GM19463 (cell line): ENCODE measurements at regions not wholly inside any gene's neighbourhood (a gene's known extent, or its start where the extent isn't known, plus 50 kb on each side); places are given as distances from the start of the nearest gene placed in this dataset.

ENCODE experiments used
- ATAC-seq: cut with Tn5 transposase; IDR thresholded peaks from one replicate; pipeline ENCODE4 v1.9.1; 2021; ENCODE audit warnings: mild to moderate bottlenecking, moderate library complexity; ENCODE audit not compliant: unreplicated experiment

DNA sequence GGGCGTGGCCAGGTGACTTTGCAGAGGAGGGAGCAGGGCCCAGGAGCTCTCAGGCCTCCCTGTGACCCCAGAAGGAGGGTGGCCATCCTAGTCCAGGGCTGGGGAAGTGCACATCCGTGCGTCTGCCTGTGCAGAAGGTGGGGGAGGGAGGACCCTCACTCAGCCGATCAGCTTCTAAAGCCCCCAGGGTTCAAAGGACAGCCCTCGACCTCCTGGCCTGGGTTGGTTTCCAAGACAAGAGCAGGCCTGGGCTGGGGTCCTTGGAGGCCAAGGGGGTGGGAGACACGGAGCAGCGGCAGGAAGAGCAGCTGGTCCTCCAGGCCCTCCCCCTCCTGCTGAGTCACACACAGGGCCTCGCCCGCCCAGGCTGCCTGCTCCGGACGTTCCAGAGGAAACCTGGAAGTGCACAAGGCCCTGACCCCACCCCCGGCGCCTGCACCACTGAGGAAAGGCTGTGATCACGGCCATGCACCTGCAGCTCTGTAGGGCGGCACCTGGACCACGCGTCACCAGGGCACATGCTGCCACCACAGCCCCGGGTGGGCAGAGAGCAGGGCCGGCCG is 67.1 kb upstream of the ZNF469 start:
- no peak for ATAC-seq

DNA sequence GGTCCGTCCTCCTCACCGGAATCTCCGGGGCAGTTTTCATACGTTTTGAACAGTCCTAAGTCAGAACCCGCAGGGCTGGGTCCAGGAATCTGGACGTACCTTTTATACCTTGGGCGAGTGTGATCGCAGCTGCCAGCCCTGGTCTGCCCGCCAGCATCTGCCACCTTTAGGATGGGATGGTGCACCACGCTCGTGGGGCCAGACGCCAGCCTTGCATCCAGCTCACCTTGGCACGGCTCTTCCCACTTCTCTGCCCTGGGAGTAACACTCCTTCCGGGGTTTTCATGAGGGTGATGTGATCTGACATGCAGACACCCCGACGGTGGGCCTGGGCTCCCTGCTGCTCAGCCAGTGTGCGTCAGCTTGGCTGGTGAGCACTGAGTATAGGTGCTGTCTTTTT is 66.6 kb upstream of the ZNF469 start:
- ATAC-seq, result no peak

DNA sequence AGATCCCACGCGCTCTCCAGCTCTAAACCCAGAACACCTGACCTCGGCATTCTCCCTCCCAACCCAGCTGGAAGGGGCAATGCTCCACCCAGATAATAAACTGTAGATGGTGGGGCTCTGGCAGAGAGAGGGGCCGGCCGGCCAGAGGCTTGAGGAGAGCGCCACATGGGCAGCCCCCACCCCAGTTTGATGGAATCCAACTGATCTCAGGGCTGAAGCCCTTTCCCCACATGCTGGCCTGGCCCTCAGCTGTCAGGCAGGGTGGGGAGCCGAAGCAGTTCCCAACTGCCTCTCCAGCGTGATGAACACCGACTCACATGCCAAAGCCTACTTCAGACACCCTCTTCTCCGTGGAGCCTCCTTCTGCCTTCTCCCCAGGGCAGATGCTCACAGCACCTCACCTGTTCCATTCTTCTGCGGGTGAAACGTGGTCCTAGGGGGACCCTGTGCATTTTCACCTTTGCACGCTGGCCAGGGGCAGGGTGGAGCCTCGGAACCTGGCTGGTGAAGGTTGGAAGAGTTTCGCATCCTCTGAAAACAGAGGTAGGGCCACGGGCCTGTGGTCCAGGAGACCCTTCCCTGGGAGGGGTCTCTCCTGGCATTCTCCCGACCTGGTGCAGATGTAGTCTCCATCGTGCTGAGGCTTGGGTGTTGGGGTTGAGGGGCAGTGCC is 65.7 kb upstream of the ZNF469 start:
- ATAC-seq, result no peak

DNA sequence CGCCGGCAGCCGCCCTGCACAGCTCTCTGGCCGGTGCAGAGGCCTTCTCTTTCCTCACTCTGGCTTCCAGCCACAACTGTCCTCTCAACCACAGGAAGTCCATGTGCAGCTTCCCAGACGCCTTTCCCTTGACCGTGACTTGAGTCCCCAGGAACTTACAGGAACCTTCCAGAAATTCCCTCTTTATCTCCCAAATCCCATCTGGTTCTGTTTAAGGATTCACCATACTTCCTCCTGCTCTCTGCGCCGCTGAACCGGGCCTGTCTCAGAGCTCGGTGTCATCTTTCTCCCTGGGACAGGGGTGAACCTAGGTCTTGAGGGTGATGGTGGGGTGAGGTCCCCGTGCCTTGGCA is 65.2 kb upstream of the ZNF469 start:
- ATAC-seq, result no peak

DNA sequence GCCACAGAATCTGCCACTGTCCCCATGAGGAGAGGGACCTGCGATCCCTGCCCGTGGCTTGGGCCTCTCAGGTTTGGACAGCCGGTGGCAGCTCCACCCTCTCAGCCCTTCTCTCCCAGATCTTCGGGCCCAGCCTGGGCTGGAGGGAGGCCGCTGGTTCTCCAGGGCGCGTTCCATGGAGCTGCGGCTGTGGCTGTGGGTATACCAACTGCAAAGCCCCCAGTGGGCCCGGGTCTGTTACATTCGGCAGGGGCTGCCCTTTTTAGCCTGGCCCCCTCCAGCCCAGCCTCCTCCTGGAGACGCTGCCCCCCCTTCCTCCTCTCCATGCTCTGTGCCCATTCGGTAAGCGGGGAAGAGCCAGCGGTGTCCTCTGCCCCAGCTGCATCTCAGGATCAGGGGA is 64.7 kb upstream of the ZNF469 start:
- ATAC-seq, result no peak

DNA sequence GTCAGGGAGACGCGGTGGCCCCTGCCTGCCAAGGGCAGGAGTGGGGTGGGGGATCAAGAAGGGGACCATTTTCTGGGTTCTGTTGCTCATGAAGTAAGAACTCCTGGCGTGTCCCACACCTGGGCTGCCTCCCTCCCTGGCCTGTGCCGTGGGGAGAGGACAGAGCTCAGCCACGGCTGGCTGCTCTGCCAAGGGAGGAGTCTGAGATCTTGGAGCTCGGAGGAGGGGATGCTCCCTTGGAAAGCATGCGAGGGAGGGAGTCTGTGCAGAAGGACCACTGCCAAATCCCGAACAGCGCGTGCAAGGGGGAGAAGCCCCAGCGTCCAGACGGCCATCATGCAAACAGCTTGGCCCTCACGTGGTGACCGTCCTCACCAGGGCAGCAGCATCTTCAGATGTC is 64.2 kb upstream of the ZNF469 start:
- no peak for ATAC-seq

DNA sequence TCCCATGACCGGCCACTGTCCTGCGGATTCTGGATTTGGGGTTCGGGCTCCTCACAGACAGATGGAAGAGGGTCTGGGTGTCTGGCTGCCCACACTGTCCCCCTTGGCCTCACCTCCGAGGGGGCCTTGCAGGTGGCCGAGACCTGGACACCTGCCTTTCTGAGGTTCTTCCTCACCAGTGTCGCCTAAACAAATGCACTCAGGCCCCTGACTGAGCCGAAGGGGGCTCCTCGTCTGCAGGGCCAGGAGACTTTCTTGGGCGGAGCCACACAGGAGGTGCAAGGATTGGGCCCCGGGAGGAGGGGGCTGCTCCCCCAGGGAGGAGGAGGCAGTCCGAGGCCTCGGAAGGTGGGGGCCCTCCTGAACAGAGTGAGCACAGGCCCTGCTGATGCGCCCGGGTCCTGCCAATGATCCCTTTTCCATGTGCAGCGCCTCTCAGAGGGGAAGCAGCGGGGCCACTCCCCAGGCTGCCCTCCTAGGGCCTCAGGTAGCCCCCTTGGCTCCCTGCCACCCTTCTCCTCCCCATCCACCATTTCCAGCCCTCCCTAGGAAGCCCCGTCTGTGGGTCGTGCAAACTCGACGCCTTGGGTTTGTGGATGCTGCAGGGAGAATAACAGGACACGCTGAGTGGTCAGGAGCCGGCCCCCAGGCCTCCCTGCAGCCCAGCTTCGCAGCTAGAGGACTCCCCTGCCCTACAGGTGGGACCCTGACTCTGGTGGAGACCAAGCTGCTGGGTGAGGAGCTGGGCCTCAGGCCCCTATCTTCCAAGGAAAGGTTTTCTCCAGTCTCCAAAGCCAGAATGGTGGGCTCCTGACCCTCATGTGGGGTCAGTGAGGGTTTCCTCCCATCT is 63.4 kb upstream of the ZNF469 start:
- no peak for ATAC-seq

DNA sequence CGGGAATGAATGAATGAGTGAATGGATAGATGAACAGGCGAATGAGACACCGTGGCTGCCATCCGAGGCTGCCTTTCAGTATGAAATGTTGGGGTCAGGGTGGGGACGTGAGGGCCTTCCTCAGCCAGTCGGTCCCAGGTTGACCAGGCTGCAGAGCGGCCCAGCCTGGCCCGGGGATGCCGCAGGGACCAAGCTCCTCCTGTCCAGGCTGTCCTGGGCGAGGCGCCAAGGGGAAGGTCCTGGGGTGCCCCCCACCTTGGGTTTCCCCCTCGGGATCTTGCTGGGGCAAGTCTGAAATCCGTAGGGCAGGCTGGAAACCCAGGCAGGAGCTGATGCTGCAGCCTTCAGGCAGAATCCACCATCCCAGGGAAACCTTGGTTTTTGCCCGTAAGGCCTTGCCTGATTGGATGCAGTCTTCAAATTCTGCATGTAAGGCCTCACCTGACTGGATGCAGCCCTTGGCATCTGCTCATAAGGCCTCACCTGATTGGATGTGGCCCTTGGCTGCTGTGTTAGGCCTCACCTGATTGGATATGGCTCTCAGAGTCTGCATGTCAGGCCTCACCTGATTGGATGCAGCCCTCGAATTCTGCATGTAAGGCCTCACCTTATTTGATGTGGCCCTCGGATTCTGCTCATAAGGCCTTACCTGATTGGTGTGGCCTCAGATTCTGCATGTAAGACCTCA is 61.7 kb upstream of the ZNF469 start:
- no peak for ATAC-seq

DNA sequence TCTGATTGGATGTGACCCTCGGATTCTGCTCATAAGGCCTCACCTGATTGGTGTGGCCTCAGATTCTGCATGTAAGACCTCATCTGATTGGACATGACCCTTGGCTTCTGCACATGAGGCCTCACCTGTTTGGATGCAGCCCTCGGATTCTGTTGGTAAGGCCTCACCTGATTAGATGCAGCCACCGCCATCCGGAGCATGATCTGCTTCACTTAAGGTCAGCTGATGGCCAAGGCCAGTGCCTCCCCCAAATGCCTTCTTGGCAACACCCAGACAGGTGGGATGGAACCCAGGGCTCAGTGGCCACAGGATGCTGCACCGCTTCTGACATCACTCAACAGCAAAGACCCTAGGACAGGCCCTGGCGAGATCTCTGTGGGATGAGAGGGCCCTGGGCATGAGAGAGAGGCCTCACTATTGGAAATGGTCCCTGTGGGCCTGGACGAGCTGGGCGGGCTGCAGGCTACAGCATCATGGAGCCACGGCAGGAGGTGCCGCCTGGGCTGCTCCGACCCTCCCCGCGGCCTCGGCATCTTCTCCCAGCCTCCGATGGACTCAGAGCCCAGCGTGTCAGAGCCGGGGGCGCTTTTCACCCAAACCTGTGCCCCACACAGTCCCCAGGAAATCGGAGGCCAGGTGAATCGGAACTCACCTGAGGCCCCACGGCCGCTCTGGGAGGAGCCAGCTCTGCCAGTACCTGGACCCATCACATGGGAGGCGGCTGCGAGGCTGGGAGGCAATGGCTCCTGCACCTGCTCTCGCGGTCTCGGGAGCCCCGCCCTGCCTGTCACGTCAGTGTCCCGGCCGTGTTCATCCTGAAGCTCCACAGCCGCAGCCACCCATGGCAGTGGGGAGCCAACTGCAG is 60.9 kb upstream of the ZNF469 start:
- ATAC-seq, result no peak

DNA sequence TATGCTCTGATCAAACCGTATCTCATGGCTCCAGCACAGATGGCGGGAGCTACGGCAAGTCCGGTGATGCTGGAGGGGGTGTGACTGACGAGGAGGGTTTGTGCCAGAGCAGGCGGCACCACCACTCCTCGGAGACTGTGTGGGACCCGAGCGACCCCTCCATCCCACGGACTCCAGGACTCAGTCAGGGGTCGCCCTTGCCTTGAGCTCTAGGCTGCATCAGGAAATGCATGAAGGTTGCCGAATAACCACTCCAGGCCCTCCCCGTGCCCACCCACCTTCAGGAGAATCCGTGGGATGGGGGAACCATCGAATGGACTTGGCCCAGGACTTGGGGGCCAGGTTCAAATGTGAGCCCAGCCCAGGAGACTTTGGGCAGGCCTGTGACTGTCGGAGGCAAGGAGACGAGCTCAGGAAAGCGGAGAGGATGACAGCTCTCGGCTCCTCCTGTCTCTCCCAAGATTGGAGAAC is 60.2 kb upstream of the ZNF469 start:
- no peak for ATAC-seq

DNA sequence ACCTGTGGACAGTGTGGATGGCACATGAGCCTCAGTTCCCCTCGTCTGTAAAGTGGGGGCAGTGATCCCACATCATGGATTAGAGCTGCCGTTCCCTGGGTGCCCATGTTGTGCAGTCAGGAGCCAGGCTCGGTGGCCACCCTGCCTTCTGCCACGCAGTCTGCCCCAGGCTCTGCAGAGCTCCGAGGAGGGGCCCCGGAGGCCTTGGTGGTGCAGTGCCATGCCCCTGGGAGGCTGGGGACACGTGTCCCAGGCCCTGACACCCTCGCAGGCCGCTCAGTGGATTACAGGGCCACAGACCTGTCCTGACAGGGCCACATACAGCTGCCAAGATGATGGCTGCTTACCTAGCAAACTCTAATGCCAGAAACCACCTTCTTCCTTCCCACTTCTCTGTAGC is 59.7 kb upstream of the ZNF469 start:
- no peak for ATAC-seq

DNA sequence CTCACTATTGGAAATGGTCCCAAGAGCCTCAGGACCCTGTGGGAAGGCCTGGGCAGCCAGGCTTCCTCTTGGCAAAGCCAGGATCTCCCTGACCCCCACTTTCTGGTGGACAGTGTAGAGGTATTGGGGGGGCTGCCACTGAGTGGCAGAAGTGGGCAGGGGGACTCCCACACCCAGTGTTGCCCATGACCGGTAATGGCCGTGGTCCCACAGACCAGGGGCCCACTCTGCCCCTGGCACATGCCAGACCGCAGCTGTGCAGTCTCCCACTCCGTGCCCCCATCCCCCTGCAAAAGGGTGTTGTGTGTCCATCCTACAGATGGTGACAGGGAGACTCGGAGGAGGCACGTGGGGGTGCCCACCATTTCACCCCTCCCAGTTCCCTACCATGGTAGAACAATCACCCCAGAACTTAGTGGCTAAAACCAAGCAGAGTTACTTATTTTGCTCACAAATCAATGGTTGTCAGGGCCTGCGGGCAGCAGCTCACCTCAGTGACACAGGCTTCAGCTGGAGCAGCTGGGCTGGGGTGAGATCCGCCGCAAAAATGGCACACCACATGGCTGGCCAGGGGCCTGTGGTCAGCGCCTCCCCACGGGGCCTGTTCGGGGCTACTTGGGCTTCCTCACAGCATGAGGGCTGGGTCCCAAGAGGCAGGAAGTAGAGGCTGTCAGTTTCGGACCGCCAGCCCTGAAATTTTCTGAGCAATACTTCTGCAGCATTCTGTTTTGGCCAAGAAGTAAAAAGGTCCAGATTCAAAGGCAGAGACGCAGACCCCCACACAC is 59.0 kb upstream of the ZNF469 start:
- no peak for ATAC-seq

DNA sequence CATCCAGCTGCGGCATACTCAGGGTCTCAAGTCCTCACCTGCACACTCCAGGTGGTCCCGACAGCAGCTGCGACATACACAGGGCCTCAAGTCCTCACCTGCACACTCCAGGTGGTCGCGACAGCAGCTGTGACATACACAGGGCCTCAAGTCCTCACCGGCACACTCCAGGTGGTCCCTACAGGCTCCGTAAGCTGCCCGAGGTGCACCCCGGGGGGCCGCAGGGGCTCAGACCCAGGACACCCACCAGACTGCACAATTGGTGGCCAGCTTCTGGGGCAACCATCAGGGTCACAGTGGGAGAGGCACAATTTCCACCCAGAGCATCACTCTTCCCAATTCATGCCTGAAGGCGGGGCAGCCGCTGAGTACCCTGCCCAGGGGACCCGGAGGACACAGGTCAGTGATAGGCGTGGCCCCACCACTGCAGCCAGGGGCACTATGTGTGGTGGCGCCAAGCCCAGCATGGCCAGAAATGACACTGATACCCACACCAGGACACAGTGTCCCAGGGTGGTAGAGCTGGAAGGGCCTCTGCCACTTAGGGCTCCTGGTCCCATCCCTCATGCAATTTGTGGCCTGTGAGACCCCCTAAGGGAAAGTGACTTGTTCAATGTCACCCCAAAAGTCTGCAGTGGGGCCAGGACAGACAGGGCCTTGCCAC is 57.5 kb upstream of the ZNF469 start:
- ATAC-seq, result no peak

DNA sequence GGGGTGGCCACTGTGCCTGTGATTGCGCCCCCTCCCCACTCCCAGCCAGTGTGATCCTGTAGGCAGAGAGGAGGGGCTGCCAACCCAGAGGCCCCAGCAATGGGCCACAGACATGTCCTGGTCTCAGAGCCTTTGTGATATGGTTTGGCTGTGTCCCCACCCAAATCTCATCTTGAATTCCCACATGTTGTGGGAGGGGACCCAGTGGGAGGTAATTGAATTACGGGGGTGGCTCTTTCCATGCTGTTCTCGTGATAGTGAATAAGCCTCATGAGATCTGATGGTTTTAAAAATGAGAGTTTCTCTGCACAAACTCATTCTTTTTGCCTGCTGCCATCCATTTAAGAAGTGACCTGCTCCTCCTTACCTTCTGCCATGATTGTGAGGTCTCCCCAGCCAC is 56.8 kb upstream of the ZNF469 start:
- ATAC-seq, result no peak

DNA sequence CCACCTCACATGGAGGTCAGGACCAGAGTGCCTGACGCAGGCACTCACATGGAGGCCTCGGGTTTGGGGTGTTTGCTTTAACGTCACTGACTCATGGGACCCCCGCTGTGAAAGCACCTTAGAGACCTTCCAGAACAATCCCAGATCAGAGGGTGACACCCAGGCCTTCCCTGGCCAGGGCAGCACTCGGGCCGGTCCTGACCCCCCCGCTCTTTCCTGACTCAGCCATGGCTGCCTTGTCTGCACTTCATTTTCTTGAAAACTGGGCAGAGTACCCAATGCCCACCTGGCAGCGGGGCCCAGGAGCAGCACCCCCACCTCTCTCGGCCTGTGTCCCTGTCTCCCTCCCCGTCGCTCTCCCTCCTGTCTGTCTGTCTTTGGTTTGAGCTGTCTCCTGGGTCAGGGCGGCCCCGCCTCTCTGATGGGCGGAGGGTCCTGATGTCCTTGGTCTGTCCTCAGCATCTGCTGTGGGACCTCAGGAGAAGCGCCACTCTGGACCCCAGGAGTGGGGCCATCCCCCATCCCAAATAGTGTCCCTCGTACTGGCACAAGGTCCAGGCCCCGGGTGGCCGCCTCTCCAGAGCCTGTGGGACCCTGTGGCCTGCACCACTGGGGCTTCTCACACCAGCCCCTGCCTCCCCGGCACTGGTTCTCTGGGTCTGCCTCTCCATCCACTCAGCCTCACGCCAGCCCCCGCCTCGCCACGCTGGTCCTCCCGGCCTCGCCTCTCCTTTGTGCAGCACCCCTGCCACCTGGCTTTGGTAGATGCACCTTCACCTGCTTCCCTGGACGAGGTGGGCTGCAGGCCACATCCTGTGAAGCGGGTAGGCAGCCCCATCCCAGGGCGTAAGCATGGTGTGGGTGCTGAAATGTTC is 55.9 kb upstream of the ZNF469 start:
- no peak for ATAC-seq

DNA sequence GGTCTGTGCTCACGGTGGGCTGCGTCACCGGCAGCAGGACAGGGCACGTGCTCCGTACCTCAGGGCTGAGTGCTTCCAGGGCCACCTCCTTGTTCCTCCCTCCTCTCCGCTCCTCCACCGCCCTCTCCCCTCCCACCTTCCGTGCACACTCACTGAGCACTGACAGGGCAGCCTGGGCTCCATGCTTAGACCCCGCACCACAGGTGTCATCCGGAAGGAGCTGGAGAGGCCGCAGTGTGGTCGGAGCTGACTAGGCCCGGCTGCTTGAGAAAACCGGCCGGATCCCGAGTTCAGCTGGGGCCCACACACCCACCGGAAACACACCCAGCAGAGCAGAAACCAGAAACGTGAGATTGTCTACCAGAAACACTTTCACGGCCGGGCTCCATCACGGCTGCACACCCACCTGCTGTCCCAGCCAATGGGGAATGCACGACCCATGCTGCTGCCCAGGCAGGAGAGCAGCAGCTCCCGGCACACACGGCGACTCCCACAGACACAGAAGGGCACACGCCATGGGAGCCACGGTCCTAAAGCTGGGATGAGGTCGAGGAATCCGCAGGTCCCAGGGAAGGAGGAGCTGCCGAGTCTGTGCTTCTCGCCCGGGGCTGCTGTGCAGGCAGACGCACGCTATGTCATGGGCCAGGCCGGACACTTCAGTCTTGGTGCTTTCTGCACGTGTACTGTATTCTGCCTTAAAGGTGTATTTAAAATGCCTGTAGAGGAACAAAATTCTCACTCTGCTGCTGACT is 55.0 kb upstream of the ZNF469 start:
- ATAC-seq, result no peak

DNA sequence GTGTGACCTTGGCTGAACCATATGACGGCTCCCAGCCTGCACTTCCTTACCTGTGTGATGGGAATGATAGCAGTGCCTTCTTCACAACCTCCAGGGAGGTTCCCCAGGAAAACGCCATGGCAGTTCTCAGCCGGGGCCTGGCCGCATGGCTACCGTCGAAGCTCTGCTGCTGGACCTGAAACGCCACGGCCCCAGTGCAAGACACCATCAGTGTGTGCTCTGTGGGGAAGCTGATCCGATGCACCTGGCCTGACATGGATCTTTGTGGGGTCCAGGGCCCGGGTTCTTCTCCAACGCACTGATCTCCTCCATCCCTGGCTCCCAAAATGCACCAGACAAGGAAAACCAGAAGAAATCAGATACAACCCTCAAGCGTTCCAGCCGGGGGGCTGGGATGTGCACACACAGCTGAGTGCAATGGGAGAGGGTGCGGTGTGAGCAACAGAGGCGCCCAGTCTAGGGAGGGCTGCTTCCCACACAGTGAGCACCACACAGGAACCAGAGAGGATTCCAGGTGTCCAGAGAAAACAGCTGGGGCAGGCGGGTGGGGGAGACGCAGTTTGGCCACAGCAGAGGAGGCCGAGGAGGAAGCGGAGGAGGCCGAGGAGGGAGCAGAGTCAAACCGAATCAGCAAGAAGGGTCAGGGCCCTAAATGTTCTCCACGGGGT is 54.3 kb upstream of the ZNF469 start:
- no peak for ATAC-seq
